Glutamatergic neuron (in vitro differentiated cells): ENCODE measurements at regions not wholly inside any gene's neighbourhood (a gene's known extent, or its start where the extent isn't known, plus 50 kb on each side); places are given as distances from the start of the nearest gene placed in this dataset.

Experiments
- DNase-seq: peaks from one replicate; pipeline ENCODE4 v3.0.0; 2022
- H3K27ac Mint-ChIP-seq: one replicate; pipeline ENCODE4 v1.8.0; 2020; ENCODE audit warnings: mild to moderate bottlenecking, mixed read lengths, inconsistent platforms; ENCODE audit not compliant: unreplicated experiment
- H3K27me3 Mint-ChIP-seq: one replicate; pipeline ENCODE4 v1.8.0; 2020; ENCODE audit warnings: mild to moderate bottlenecking, moderate library complexity, mixed read lengths, inconsistent platforms; ENCODE audit not compliant: unreplicated experiment
- H3K36me3 Mint-ChIP-seq: one replicate; pipeline ENCODE4 v1.8.0; 2020; ENCODE audit warnings: mild to moderate bottlenecking, mixed read lengths, inconsistent platforms; ENCODE audit not compliant: unreplicated experiment
- H3K4me1 Mint-ChIP-seq: one replicate; pipeline ENCODE4 v1.8.0; 2020; ENCODE audit warnings: mild to moderate bottlenecking, low read depth, mixed read lengths, inconsistent platforms; ENCODE audit not compliant: unreplicated experiment
- H3K4me3 Mint-ChIP-seq: one replicate; pipeline ENCODE4 v1.8.0; 2020; ENCODE audit warnings: mild to moderate bottlenecking, mixed read lengths, inconsistent platforms; ENCODE audit not compliant: unreplicated experiment
- H3K9me3 Mint-ChIP-seq: one replicate; pipeline ENCODE4 v1.8.0; 2020; ENCODE audit warnings: mild to moderate bottlenecking, moderate library complexity, mixed read lengths, inconsistent platforms; ENCODE audit not compliant: unreplicated experiment
- CTCF ChIP-seq: fragments of 200-600 bp; sonication (generic); IDR thresholded peaks from one replicate; pipeline ENCODE4 v1.5.0; 2021; ENCODE audit not compliant: partially characterized antibody, unreplicated experiment

GRCh38 chr3:188949456-188949855 is 222.3 kb upstream of the TPRG1 start:
- no peak for DNase-seq
- Mint-ChIP-seq H3K27me3 (no peaks in the 10 kb centered on the region), H3K4me3 (no peak overlapping the region), H3K4me1 (no peaks in the 10 kb centered on the region), H3K9me3 (peaks cover 4% of the 10 kb centered on the region), H3K36me3 (no peaks in the 10 kb centered on the region), H3K27ac (no peak overlapping the region)
- no peak for TF ChIP-seq CTCF

DNA sequence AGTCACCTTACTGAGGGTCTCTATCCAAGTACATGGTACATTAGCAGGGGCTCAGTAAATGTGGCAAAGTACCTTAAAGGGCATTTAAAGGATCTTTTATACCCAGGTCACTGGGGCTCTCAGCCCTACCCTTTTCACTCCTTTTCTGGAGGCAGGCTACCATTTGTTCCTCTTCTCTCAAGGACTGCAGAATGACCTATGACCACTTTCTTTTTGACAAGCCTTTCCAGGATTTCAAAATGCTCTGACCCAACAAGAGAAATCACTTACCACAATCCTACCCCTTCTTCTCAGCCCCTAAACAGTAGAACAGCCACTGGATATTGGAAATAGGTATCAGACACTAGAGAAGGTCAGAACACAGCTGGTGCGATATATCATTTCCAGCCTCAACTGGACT is 221.8 kb upstream of the TPRG1 start:
- no peak overlapping the region for H3K4me3 Mint-ChIP-seq
- TF ChIP-seq CTCF, result no peak

GRCh38 chr3:188950832-188951489 is 220.8 kb upstream of the TPRG1 start:
- Mint-ChIP-seq H3K4me3 (no peak overlapping the region), H3K36me3 (no peaks in the 10 kb centered on the region), H3K9me3 (peaks cover 4% of the 10 kb centered on the region)

More for the DNA sequence above, 221.8 kb upstream of the TPRG1 start:
- Mint-ChIP-seq H3K36me3 (no peaks in the 10 kb centered on the region), H3K27me3 (no peaks in the 10 kb centered on the region), H3K4me1 (no peaks in the 10 kb centered on the region), H3K27ac (no peak overlapping the region), H3K9me3 (peaks cover 4% of the 10 kb centered on the region)
- no peak for DNase-seq

GRCh38 chr3:188951734-188952133 is 220.0 kb upstream of the TPRG1 start:
- H3K4me1 Mint-ChIP-seq, result no peaks in the 10 kb centered on the region
- H3K36me3 Mint-ChIP-seq, result no peaks in the 10 kb centered on the region
- H3K27ac Mint-ChIP-seq, result no peak overlapping the region
- H3K9me3 Mint-ChIP-seq, result peaks cover 4% of the 10 kb centered on the region
- H3K4me3 Mint-ChIP-seq, result no peak overlapping the region
- DNase-seq, result no peak
- no peak for TF ChIP-seq CTCF
- H3K27me3 Mint-ChIP-seq, result no peaks in the 10 kb centered on the region

More at GRCh38 chr3:188950832-188951489, 220.8 kb upstream of the TPRG1 start:
- TF ChIP-seq CTCF, result no peak
- Mint-ChIP-seq H3K4me1 (no peaks in the 10 kb centered on the region), H3K27ac (no peak overlapping the region), H3K27me3 (no peaks in the 10 kb centered on the region)
- DNase-seq, result no peak

DNA sequence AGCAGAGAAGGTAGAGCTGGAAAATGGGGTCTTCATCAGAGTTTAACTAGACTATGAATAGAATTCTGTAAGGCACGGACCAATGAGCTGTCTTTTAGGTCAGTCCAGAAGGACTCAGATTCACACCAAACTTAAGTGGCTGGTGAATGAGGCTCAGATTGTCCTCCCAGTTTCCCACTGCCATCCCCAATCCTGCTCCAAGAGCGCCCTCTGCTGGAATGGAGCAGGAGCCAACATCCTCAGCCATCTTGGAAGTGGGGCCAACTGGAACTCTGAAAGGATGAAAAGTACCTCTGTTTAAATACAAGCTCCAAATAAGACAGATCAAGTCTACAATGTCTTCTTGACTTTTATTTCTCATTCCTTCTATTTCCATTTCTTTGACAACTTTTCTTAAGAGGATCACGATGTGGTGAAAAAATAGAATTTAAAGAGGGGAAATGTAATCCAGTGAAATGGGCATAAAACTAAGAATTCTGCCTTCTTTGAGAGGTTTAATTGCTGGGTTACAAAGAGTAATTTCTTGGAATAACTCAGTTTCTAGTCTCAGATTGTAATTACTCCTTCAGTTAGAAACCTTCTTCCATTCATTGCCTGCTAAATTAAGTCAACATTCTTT is 217.1 kb upstream of the TPRG1 start:
- Mint-ChIP-seq H3K27ac (no peak overlapping the region), H3K4me1 (no peaks in the 10 kb centered on the region), H3K4me3 (no peak overlapping the region), H3K27me3 (no peaks in the 10 kb centered on the region), H3K36me3 (no peaks in the 10 kb centered on the region), H3K9me3 (no peaks in the 10 kb centered on the region)
- DNase-seq, result peak; percentile 86
- TF ChIP-seq CTCF, result peak; percentile 95
